ENCODE measurements at regions not wholly inside any gene's neighbourhood (a gene's known extent, or its start where the extent isn't known, plus 50 kb on each side); places are given as distances from the start of the nearest gene placed in this dataset.

DNA sequence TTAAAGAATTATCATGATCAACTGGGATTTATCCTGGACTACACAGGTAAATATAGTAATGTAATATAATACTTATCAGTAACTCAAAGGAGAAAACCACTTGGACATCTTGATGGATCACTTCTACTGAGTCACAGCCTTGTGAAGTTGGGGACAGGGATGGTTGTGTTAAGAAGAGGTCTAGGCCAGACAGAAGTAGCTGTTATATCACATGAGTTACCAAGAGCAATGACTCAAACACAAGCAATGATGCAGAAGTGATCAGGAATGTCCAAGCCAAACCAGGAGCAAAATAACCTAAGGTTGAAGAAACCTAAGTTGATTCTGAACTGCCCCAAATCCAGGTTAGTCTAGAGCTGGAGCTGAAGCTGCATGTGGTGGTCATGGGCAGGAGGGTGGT is 424.5 kb upstream of the DAB1 start:
- DNase-seq: no peak

DNA sequence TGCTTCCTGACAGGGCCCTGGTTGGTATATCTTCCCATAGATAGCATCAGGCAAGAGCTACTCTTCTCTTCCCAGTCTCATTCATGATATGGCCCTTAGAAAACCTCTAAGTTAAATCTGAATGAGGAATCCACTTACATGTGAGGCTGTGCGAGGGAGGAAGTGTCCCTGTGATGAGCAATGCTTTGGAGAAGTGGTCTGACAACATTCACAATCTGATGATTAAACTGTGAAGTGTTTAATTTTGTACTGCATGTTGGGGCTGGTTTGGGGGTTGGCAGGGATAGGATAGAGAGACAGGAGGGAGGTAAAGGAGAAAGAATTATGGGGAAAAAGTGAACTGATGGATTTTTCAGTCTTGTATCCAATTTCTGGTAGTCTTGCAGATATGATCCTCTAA is 421.2 kb upstream of the DAB1 start:
- no peak for DNase-seq

DNA sequence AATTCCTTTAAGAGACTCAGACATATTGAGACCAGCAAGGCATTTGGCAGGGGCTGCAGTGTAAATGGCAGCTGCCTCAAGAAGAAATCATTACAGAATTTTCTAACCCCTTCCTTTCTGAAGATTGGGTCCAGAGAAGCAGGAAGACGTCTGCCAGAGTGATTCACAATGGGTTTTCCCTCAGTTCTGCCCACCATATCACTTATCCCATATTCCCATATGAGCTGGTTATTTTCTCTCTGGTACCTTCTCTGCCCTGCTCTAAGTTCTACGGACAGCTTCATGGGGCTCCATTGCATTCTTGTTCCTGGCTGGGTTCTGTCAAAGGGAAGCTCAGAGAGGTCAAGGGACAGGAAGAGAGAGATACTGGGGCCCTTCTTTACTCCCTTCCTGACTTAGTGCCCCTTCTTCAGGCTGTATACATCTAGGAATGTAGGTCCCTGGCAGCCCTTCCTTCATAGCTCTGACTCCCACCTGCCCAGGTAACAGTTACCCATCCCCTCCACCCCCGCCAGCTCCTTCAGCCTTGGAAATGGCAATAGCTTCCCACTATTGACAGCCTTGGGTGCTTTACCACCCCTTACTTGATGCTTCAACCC is 420.6 kb upstream of the DAB1 start:
- DNase-seq: no peak

DNA sequence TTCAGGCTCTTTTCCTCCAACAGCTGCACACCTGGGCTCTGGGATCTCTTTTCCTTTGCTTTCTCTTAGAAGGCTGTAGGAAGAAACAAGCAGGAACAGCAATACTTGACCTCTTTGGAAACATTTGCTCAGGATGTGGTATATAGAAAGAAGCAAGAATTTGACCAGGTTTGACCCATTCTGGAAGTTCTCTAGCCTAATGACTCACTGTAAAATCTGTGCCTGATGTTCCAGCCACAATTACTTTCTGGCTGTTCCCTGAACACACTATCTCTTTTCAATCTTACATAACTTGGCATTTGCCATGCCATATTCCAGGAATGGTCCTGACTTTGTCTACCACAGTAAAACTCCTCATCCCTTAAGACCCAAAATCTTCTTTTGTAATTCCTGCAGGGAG is 419.9 kb upstream of the DAB1 start:
- no peak for DNase-seq

DNA sequence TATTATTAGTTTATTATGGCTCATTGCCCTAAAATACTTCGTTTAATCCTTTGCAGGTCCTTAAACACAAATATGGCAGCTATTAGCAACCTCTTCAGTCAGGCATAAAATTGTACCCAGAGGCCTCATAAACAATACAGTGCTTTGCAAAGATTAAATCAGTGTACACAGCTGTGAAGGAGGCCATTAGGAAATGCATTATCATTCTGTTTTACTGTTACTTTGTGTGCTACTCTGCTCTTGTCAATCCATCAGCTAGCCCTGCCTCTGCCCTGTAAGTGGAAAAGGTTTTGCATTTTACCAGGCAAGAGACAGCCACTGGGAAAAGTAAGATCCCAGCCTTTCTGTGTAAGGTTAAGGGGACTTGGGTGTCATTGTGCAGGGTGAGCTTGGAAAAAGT is 415.7 kb upstream of the DAB1 start:
- no peak for DNase-seq

DNA sequence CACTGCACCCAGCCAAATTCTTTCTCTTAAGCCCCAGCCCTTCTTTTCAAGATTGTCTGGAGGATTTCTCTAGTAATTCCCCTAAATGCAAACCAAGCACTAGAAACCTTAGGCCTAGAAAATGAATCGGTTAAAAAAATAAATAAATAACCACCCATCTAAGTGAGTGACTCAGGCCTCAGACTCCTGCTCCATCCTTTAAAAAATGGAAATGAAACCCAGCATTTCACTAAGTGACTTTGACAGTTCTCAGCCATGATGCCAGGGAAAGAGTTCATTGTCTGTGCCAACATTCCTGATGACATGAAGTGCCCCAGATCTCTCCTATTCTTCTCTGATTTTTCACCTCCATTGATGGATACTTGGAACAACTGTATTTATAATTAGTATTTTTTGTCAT is 415.2 kb upstream of the DAB1 start:
- DNase-seq: no peak

DNA sequence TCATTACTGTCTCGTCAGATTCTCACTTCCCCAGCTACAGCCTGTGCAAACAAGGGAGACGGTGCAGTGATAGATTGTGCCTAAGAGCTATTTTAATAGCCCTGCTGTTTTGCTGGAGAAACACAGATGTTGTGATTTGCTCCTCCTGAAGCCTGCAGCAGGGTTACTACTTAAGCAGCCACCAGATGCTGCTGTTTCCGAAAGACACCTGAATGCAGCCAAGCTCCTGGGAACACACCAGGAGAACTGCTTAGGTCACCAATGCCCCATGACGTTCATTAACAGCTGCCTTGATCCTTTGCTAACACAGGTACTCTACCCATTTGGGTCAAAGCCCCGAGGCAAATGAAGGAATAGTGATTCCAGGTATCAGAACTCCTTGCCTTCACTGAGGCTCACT is 411.8 kb upstream of the DAB1 start:
- DNase-seq: no peak

DNA sequence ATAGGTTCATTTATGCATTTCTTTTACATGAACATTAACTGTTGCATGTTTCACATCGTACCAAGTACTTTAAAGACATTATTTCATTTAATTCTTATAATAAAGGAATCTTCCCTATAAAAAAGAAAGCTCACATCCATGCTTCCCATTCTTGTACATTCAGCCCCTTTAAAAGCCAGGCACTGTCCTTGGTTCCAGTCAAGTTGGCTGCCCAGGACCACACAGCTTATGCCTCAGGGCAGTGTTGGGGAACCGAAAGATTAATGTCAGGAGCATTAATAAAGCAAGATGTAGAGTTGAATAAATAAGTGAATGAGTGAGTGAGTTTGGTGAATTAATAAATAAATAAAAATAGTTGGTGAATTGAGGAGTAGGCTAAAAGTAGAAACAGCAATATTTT is 409.4 kb upstream of the DAB1 start:
- no peak for DNase-seq

DNA sequence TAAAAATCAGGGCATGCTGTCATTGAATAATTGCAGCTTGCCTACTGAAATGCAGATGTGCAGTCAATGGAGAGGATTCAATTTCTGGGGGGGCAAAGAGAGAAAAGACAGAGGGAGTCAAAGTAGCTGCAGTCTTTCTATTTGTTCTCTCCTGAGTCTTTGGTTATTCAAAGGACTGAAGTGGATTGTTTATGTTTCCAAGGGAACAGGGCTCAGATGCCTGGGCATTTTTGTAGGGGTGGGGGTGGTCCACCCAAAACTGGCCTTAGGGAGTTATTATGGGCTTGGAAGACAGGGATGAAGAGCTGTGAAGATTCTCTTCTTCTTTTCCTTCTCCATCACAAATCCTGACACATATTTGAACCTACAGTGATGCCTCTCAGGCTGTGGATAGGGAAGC is 408.8 kb upstream of the DAB1 start:
- DNase-seq: no peak

DNA sequence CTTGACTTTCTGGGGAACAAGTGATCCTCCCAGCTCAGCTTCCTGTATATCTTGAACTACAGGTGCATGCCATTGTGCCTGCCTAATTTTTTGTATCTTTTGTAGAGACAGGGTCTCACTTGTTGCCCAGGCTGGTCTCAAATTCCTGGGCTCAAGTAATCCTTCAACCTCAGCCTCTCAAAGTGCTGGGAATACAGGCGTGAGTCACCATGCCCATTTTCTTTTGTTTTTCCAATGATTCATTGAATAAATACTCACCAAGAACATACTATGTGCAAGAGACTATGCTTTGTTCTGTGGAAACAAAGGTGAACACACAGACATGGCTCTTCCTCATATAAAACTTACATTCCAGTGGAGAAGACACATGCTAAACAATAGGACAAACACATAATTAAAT is 407.8 kb upstream of the DAB1 start:
- no peak for DNase-seq

DNA sequence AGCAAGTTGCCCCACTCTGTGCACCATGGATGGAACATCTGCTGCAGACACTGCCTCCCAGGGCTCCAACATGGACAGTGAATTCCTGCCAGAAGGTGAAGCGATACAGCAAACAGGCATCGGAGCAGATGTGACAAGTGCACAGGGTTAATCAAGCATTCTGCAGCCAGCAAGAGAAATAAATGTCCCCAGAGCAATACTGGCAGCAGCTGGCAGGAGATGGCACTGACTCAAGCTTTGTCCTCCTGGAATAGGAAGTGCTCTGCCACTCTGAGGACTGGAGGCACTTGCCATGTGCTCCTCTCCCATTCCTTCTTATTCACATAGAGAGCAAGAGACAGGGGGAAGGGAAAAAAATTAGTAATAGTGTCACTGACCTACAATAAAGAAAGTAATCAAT is 402.7 kb upstream of the DAB1 start:
- peak; percentile 19 for DNase-seq

DNA sequence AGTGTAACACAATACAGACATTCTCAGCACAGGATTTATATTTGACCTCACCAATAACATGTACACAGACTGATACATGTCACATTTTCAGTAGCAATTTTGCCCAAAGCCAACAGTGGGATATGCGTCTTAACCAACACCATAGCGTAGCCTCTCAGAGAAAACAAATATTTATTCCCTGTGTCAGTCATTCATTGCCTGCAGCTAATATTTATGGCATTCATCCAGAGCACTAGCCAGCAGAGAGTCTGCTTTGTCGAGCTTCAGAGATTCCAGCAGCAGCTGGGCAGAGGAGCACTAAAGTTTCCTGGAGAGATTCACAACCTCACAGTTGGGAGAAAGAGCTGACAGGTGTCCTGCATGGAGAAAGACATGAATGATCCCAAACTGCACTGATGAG is 400.7 kb upstream of the DAB1 start:
- DNase-seq: no peak

DNA sequence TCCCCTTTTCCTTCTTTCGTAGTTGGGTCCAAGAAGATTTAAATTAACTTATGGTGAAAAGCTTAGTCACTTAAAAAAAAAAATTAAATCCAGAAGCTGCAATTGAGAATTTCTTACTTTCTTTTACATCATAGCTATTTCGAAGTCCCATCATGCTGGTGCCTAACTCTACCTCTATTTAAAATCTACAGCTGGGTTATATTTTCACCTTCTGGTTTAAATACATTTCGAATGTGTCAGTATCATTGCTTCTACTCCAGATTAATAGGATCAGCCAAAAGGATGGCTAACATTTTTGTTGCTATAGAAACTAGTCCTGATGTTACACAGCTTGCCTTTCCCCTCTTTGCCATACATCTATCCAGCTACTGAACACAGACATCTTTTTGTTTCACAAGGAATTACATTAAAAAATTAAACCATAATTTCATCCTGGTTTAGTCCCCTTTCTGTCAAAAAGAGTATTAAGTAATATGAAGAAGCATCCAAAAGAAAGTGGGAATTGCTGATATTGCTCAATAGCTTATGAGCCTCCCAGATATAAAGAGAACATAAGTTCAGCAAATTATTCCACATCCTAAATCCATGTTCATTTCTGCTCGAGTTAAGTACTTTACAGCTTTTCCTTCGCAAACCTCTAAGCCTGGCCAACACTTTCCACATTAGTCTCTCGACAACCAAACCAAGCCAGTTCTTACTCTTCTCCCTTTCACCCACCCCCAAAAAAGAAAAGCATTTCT is 396.7 kb upstream of the DAB1 start:
- DNase-seq: no peak

DNA sequence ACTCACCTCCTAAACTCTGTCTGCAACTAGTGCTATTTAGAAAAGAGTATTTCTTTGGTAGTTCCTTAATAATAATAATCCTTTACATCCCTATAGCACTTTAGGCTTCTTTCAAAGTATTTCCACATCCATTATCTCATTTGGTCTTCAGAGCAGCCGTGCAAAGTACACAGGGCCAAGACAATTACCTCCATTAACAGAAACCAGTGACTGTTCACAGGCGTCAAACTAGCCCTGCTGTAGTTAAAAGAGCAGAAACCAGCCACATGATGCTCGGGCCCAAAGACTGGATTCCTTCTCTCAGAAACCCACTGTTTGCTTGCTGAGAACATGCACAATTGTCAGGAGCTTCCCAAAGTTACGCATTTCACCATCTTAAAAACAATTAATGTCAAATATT is 396.0 kb upstream of the DAB1 start:
- DNase-seq: no peak

DNA sequence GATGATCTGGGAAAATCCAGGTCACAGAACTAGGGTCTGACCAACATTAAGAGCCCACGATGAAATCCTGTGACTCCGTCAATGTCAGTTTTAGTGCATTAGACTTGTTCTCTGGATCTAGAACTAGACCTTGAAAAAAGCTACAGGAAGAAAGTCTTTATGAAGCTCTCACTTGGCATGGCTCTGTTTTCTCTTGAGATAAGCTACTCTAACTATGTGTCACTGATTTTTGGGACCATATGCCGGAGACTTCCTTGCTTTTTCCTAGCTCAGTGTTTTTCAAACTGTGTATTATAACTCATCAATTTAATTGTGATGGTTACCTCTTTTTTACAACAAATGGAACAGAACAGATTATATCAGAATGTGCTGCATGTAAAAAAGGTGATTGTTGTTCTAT is 379.7 kb upstream of the DAB1 start:
- DNase-seq: no peak

DNA sequence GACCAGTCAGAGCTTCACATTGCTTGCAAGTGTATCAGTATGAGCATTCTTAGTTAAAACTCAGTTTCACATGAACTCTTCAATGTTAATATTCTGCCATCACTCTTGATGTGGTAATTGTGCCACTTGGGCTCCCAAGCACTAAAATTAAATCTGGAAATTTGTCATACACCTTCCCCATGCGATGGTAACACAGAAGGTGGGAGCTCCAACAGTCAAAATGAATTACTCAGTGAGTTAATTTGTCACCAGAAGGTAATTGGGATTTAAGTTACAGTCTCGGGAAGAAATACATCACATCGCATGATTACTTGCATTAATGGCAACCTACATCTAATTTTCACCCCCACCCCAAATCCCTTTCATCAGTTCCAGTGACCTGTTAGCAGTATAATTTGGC is 376.5 kb upstream of the DAB1 start:
- DNase-seq: no peak

DNA sequence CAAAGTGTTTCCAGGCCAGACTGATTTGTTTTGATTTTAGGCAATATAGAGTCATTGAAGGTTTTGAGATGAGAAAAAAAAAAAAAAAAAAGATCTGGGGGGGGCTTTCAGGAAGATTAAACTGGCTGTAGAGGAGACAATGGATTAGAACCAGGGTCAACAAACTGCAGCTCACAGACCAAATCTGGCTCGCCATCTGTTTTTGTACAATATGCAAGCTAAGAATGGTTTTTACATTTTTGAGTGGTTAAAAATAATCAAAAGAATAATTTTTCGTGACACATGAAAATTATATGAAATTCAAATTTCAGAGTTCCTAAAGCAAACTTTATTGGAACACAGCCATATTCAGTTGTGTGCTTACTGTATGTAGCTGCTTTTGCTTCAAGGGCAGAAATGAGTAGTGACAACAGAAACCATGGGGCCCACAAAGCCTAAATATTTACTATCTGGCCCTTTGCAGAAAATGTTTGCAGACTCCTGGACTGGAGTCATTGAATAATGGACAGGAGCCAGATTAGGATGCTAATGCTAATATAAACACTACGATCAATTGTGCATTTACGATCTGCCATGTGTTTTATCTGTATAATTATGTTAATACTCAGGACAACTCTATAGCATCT is 375.7 kb upstream of the DAB1 start:
- DNase-seq: no peak

DNA sequence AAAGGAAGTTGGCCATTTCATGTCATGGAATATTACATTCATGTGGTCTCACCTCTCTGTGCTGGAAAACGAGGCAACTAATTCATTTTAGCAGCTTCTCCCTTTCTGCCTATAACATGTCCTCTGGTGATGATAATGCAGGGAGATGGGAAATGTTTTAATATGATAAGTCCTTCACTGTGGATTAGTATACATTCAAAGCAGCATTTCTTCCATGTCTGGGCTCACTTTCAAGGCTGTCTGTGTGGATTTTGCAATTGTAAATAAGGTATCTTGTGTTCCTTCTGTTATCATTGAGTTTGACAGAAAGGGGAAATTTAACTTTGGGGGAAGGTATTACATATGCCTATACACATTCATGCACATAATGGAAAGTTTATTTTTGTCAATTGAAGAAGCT is 374.7 kb upstream of the DAB1 start:
- DNase-seq: no peak

DNA sequence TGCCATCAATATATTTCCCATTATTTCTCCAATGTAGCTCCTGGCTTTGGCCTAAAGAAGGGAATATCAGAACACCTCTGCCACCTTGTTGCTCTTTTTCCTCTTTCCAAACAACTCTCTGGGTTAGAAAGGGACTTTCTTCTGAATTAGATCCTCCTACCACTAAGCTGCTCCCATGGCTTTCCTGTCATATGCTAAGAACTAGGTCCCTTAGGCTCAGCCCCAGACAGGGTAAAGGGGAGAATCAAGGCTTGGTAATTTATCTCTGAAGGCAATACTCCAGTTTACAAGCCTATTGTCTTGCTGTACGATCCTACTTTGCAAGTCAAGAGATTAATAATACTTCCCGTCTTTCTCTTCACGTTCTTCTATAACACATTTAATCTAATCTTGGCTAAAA is 373.2 kb upstream of the DAB1 start:
- DNase-seq: no peak

DNA sequence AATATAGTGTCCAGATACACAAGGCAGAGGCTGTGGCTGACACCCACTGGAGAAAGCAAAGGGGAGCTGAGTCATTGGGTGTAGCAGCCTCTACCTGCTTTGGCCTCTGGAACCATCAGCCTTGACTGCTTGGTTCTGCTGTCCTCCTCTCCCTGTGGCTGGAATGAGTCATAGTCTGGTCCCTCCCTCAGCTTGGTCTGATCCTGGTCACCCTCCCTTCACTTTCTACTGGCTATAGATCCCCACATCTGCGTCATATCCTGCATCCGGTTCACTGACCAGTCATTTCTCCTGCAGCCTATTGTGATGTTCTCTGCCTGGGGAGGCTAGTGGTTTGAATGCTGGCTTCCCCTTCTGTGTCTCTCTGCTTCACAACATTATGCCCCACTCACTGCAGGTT is 372.8 kb upstream of the DAB1 start:
- no peak for DNase-seq

DNA sequence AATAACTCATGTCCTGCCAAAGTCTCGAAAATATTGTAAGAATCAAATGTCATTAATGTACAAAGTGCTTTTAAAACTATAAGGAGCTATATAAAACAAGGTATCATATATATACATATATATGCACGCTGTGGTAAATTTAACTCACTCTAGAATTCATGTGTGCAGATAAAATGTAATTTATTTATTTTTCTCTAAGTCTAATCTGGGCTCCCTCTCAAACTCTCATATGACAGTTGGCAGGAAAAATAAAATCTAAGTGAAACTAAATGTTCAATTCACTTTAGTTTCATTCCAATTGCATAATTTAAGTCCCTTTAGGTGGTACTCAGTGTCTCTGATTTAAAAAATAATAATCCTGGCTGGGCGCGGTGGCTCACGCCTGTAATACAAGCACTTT is 372.0 kb upstream of the DAB1 start:
- DNase-seq: no peak

DNA sequence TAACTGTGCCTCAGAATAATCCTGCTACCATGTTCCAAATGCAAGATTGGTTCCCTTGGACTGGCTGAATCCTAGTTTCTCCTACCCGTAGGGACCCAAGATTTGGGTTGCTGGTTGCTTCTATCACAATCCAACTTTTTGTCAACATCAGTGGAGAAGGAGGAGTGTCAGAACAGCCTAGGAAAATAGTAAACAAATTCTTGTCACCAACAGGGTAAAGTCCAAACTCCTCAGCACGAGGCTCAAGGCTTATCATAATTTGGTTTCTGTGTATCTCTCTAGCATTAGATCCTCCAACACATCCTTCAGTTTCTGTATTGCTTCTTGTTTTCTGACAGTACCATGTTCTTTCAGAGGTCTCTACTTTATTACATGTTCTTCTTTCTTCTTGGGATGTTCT is 370.2 kb upstream of the DAB1 start:
- no peak for DNase-seq

DNA sequence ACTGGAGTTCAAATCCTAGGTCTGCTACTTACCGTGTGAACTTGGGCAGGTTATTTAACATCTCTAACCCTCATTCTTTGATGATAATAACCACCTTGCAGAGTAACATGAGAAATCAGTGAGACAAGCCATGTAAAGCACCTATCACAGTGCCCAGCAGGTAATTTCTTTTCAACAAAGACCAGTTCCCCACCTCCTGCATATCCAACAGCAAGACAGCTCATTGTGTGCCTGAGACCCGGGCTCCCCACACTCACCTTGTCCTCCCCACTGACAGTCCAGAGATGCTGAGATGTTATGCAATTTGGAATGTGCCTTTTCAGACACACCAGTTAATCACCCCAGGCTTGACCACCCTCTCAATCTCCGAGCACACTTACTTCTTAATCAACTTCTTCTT is 367.6 kb upstream of the DAB1 start:
- no peak for DNase-seq

DNA sequence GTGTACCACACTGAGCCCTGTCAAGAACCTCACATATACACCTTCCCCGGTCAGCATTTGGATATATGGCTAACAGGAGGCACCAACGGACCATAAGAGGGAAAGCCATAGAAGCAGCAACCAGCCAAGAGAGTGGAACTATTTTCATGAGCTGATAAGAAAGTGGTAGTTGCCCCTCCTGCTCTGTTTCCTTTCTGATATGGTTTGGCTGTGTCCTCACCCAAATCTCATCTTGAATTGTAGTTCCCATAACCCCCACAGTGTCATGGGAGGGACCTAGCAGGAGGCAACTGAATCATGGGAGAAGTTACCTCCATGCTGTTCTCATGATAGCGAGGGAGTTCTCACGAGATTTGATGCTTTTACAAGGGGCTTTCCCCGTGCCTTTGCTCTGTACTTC is 366.1 kb upstream of the DAB1 start:
- no peak for DNase-seq

DNA sequence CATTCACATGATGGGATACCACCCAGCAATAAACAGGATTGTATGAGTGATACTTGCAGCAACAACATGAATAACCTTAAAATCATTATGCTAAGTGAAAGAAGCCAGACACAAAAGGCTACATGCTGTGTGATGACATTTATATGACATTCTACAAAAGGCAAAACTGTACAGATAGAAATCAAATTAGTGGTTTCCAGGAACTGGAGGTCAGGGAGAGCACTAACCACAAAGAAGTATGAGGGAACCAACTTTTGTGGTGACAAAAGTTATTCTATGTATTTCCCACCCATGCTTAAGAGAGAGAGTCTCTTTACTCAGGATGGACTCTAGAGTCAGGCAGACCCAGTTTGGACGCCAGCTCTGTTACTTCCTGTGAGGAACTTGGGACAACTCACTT is 364.5 kb upstream of the DAB1 start:
- no peak for DNase-seq
